HEK293T (cell line): ENCODE measurements at regions not wholly inside any gene's neighbourhood (a gene's known extent, or its start where the extent isn't known, plus 50 kb on each side); places are given as distances from the start of the nearest gene placed in this dataset.

Experiments used
- CTCF ChIA-PET: fragments of 350-600 bp; formaldehyde crosslinking; extraction: SDS; loops from one replicate; lab custom pipeline; 2021; ENCODE audit warnings: antibody characterized with exemption, inconsistent platforms; lab: Yijun Ruan, JAX
- POLR2A ChIA-PET: fragments of 350-600 bp; formaldehyde crosslinking; extraction: SDS; loops from one replicate; lab custom pipeline; 2020; ENCODE audit warnings: antibody characterized with exemption, inconsistent platforms; lab: Yijun Ruan, JAX
- DNase-seq: peaks from one replicate; pipeline ENCODE4 v3.0.0; 2012; ENCODE audit warnings: mixed read lengths; ENCODE audit errors: extremely low spot score
- ARNT ChIP-seq: fragments of 450-650 bp; IDR thresholded peaks from 2 replicates; pipeline ENCODE4 v1.6.1; 2017; ENCODE audit warnings: mild to moderate bottlenecking
- BHLHE40 ChIP-seq: fragments of 450-650 bp; IDR thresholded peaks from 2 replicates; pipeline ENCODE4 v1.6.1; 2016; ENCODE audit warnings: mild to moderate bottlenecking, moderate library complexity, borderline replicate concordance
- CTBP1 ChIP-seq: fragments of 450-650 bp; IDR thresholded peaks from 2 replicates; pipeline ENCODE4 v1.6.1; 2016; ENCODE audit warnings: borderline replicate concordance
- ELF4 ChIP-seq: fragments of 450-650 bp; IDR thresholded peaks from 2 replicates; pipeline ENCODE4 v1.6.1; 2017; ENCODE audit warnings: antibody characterized with exemption
- FOXA1 ChIP-seq: fragments of 450-650 bp; IDR thresholded peaks from 2 replicates; pipeline ENCODE4 v1.6.1; 2016; ENCODE audit warnings: mild to moderate bottlenecking
- FOXK2 ChIP-seq: fragments of 450-650 bp; IDR thresholded peaks from 2 replicates; pipeline ENCODE4 v1.6.1; 2016; ENCODE audit warnings: mild to moderate bottlenecking
- FOXM1 ChIP-seq: fragments of 450-650 bp; IDR thresholded peaks from 2 replicates; pipeline ENCODE4 v1.6.1; 2017; ENCODE audit warnings: mild to moderate bottlenecking, borderline replicate concordance
- HDGF ChIP-seq: fragments of 450-650 bp; IDR thresholded peaks from 2 replicates; pipeline ENCODE4 v1.6.1; 2017; ENCODE audit warnings: antibody characterized with exemption, borderline replicate concordance
- L3MBTL2 ChIP-seq: fragments of 450-650 bp; conservative IDR thresholded peaks from 2 replicates; pipeline ENCODE4 v1.6.1; 2016; ENCODE audit warnings: mild to moderate bottlenecking
- LEF1 ChIP-seq: fragments of 450-650 bp; IDR thresholded peaks from 2 replicates; pipeline ENCODE4 v1.6.1; 2017; ENCODE audit warnings: mild to moderate bottlenecking, borderline replicate concordance
- NFRKB ChIP-seq: fragments of 450-650 bp; IDR thresholded peaks from 2 replicates; pipeline ENCODE4 v1.6.1; 2016; ENCODE audit warnings: mild to moderate bottlenecking, moderate library complexity
- PKNOX1 ChIP-seq: fragments of 450-650 bp; IDR thresholded peaks from 2 replicates; pipeline ENCODE4 v1.6.1; 2016
- SP1 ChIP-seq: fragments of 450-650 bp; IDR thresholded peaks from 2 replicates; pipeline ENCODE4 v1.6.1; 2017
- SUZ12 ChIP-seq: fragments of 450-650 bp; IDR thresholded peaks from 2 replicates; pipeline ENCODE4 v1.6.1; 2016; ENCODE audit warnings: mild to moderate bottlenecking
- TARDBP ChIP-seq: fragments of 450-650 bp; IDR thresholded peaks from 2 replicates; pipeline ENCODE4 v1.6.1; 2016
- ZNF384 ChIP-seq: fragments of 450-650 bp; IDR thresholded peaks from 2 replicates; pipeline ENCODE4 v1.6.1; 2016

- CTCF ChIA-PET: interaction anchor here (0.6 to 0.8 kb wide), 2 partner anchors 15 to 720 kb away, joined by 3 to 4 read pairs; no protein-coding TSS in a partner anchor
Observed at GRCh38 chr5:33210978-33211377, 229.8 kb upstream of the TARS1 start.

GRCh38 chr5:33212439-33212838 lies 228.3 kb upstream of the TARS1 start:
- ChIA-PET CTCF (no interaction called here), POLR2A (no interaction called here)
- DNase-seq: no peak
- TF ChIP-seq LEF1 (no peak), HDGF (no peak), BHLHE40 (no peak), ZNF384 (no peak), ARNT (no peak), NFRKB (no peak), PKNOX1 (no peak), FOXM1 (no peak), TARDBP (no peak), CTBP1 (no peak), FOXA1 (no peak), SUZ12 (no peak), L3MBTL2 (no peak)

More at GRCh38 chr5:33210978-33211377, 229.8 kb upstream of the TARS1 start:
- TF ChIP-seq BHLHE40 (no peak), FOXK2 (no peak), FOXM1 (no peak), SP1 (no peak), HDGF (no peak), TARDBP (no peak), L3MBTL2 (no peak), SUZ12 (no peak), CTBP1 (no peak), ZNF384 (no peak), LEF1 (no peak), PKNOX1 (no peak)
- DNase-seq: no peak
- POLR2A ChIA-PET: no interaction called here

GRCh38 chr5:33212900-33213299 lies 227.9 kb upstream of the TARS1 start:
- no peak for TF ChIP-seq BHLHE40
- TF ChIP-seq HDGF: no peak
- no peak for TF ChIP-seq PKNOX1
- no peak for TF ChIP-seq FOXK2
- no peak for TF ChIP-seq CTBP1
- TF ChIP-seq SP1: no peak
- no peak for TF ChIP-seq NFRKB
- no peak for TF ChIP-seq LEF1
- no peak for TF ChIP-seq FOXA1
- no peak for TF ChIP-seq SUZ12
- TF ChIP-seq ZNF384: no peak
- no peak for TF ChIP-seq ARNT
- no peak for TF ChIP-seq ELF4
- TF ChIP-seq L3MBTL2: no peak
- TF ChIP-seq FOXM1: no peak
- POLR2A ChIA-PET: no interaction called here
- CTCF ChIA-PET: no interaction called here
- no peak for DNase-seq

- ChIA-PET CTCF (no interaction called here), POLR2A (no interaction called here)
- TF ChIP-seq FOXA1: no peak
- no peak for DNase-seq
Observed at GRCh38 chr5:33223563-33224284, 217.0 kb upstream of the TARS1 start.

GRCh38 chr5:33224285-33224961 lies 216.3 kb upstream of the TARS1 start:
- DNase-seq: no peak
- ChIA-PET CTCF (no interaction called here), POLR2A (no interaction called here)
- no peak for TF ChIP-seq NFRKB
- no peak for TF ChIP-seq TARDBP
- TF ChIP-seq ARNT: no peak
- no peak for TF ChIP-seq CTBP1
- TF ChIP-seq L3MBTL2: no peak
- TF ChIP-seq FOXK2: no peak
- no peak for TF ChIP-seq LEF1
- no peak for TF ChIP-seq ZNF384
- no peak for TF ChIP-seq PKNOX1
- no peak for TF ChIP-seq FOXA1
- TF ChIP-seq HDGF: no peak

- DNase-seq: no peak
- TF ChIP-seq ZNF384: no peak
- no peak for TF ChIP-seq FOXM1
- no peak for TF ChIP-seq FOXA1
- CTCF ChIA-PET: no interaction called here
- POLR2A ChIA-PET: no interaction called here
Observed at GRCh38 chr5:33227247-33227646, 213.5 kb upstream of the TARS1 start.
